Nephron (organoid): ENCODE measurements at regions not wholly inside any gene's neighbourhood (a gene's known extent, or its start where the extent isn't known, plus 50 kb on each side); places are given as distances from the start of the nearest gene placed in this dataset.

Experiments used
- H3K27ac Mint-ChIP-seq, 3 experiments: 2 replicates each; pipeline ENCODE4 v1.8.0; 2020; ENCODE audit warnings: mixed read lengths in 3 of 3, mild to moderate bottlenecking in 2 of 3, moderate library complexity in 1 of 3
- H3K27me3 Mint-ChIP-seq: 2 replicates; pipeline ENCODE4 v1.8.0; 2021; ENCODE audit warnings: low read depth, mild to moderate bottlenecking, moderate library complexity, mixed read lengths
- H3K36me3 Mint-ChIP-seq: 2 replicates; pipeline ENCODE4 v1.8.0; 2020; ENCODE audit warnings: low read depth, mixed read lengths
- H3K4me1 Mint-ChIP-seq: 2 replicates; pipeline ENCODE4 v1.8.0; 2020; ENCODE audit warnings: mixed read lengths
- H3K4me3 Mint-ChIP-seq, 3 experiments: 2 replicates each; pipeline ENCODE4 v1.8.0; 2020; ENCODE audit warnings: mild to moderate bottlenecking in 3 of 3, mixed read lengths in 3 of 3, moderate library complexity in 2 of 3
- H3K9me3 Mint-ChIP-seq: 2 replicates; pipeline ENCODE4 v1.8.0; 2020; ENCODE audit warnings: mixed read lengths
- TF ChIP-seq, protein P1 (sequence below), 3 experiments: fragments of 200-600 bp; sonication (generic); IDR thresholded peaks; one replicate each; pipeline ENCODE4 v1.5.0; 2021; ENCODE audit warnings: antibody characterized with exemption in 3 of 3; ENCODE audit not compliant: unreplicated experiment in 3 of 3

DNA sequence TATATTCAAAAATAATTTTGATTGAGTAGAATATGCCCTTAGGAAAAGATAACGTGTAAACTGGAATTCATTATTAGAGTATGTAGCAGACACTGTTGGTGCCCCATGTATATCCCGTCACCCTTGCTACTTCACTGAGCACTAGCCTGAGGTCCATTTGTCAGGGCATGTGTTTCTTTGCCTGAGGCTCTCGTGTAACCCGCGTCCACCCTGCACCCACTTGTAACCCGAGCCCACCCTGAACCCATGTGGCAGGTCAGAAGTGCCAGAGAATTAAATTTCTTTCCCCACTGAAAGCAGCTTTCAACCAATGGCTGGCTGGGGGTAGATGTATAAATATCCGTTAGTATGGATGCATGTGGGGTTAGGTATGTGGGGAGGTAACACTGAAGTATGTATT, 474.2 kb upstream of the ZNF385D start:
- no peak overlapping the region for H3K27ac Mint-ChIP-seq
- H3K36me3 Mint-ChIP-seq, result no peaks in the 10 kb centered on the region
- no peak overlapping the region for H3K4me3 Mint-ChIP-seq
- H3K9me3 Mint-ChIP-seq, result no peaks in the 10 kb centered on the region
- no peaks in the 10 kb centered on the region for H3K27me3 Mint-ChIP-seq
- TF ChIP-seq, protein P1, sequence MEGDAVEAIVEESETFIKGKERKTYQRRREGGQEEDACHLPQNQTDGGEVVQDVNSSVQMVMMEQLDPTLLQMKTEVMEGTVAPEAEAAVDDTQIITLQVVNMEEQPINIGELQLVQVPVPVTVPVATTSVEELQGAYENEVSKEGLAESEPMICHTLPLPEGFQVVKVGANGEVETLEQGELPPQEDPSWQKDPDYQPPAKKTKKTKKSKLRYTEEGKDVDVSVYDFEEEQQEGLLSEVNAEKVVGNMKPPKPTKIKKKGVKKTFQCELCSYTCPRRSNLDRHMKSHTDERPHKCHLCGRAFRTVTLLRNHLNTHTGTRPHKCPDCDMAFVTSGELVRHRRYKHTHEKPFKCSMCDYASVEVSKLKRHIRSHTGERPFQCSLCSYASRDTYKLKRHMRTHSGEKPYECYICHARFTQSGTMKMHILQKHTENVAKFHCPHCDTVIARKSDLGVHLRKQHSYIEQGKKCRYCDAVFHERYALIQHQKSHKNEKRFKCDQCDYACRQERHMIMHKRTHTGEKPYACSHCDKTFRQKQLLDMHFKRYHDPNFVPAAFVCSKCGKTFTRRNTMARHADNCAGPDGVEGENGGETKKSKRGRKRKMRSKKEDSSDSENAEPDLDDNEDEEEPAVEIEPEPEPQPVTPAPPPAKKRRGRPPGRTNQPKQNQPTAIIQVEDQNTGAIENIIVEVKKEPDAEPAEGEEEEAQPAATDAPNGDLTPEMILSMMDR (IDR thresholded peaks at IDR 0.05; ENCODE audit: unreplicated experiment in 3 of 3), result no peak
- H3K4me1 Mint-ChIP-seq, result peaks cover 4% of the 10 kb centered on the region

DNA sequence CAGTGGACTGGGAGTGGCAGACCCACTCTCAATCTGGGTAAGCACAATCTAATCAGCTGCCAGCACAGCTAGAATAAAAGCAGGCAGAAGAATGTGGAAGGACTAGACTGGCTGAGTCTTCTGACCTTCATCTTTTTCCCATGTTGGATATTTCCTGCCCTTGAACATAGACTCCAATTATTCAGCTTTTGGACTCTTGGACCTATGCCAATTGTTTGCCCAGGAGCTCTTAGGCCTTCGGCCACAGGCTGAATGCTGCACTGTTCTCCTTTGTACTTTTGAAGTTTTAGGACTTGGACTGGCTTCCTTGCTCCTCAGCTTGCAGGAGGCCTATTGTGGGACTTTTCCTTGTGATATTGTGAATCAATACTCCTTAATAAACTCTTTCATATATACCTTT, 477.7 kb upstream of the ZNF385D start:
- Mint-ChIP-seq H3K36me3 (no peaks in the 10 kb centered on the region), H3K4me1 (peaks cover 4% of the 10 kb centered on the region), H3K27ac (no peak overlapping the region), H3K9me3 (no peaks in the 10 kb centered on the region), H3K4me3 (no peak overlapping the region), H3K27me3 (no peaks in the 10 kb centered on the region)
- TF ChIP-seq, protein P1 (IDR thresholded peaks at IDR 0.05; ENCODE audit: unreplicated experiment in 3 of 3), result no peak

DNA sequence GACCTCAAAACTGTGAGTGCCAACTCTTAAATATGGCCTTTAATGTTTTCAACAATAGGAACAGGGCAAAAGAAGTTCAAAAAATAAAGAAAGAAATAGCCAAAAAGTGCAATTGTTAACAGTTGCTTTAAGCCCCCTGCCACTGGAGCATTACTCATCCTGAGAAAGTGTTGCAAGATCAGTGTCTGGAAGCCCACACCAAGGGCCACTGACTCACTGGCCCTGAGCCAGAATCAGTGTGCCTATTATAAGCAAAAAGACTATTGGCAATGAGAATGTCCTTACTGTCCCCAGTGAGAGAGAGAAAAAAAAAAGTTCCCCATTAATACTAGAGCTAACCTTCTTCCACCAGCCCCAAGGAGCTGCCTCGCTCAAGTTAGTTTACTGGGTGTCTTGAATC, 480.1 kb upstream of the ZNF385D start:
- H3K27me3 Mint-ChIP-seq, result no peaks in the 10 kb centered on the region
- TF ChIP-seq, protein P1 (IDR thresholded peaks at IDR 0.05; ENCODE audit: unreplicated experiment in 3 of 3), result no peak
- no peaks in the 10 kb centered on the region for H3K36me3 Mint-ChIP-seq
- H3K4me1 Mint-ChIP-seq, result no peaks in the 10 kb centered on the region
- H3K4me3 Mint-ChIP-seq, result no peak overlapping the region
- no peak overlapping the region for H3K27ac Mint-ChIP-seq
- H3K9me3 Mint-ChIP-seq, result no peaks in the 10 kb centered on the region

DNA sequence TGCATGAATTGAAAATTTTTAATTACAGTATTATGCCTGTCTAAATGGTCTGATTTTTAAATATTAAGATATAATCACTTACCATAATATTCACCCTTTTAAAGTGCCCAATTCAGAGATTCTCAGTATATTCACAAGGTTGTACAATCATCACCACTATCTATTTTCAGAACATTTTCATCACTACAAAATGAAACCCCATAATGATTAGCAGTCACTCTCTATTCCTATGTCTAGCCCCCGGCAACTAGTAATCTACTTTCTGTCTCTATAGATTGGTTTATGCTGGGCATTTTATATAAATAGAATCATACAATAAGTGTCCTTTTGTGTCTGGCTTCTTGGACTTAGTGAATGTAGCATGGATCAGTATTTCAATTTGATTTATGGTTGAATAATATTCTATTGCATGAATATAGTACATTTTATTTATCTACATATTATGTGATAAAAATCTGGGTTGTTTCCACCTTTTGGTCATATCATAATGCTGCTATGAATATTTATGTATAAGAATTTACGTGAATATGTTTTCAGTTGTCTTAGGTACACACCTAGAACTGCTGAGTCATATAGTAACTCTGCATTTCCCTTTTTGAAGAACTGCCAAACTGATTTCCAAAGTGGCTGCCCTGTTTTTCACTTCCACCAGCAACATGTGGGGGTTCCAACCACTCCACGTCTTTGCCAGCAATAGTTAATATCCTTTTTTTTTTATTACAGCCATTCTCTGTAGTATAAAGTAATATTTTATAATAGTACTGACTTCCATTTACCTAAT, 485.7 kb upstream of the ZNF385D start:
- TF ChIP-seq, protein P1 (IDR thresholded peaks at IDR 0.05; ENCODE audit: unreplicated experiment in 3 of 3), result no peak
- no peak overlapping the region for H3K4me3 Mint-ChIP-seq
- H3K4me1 Mint-ChIP-seq, result no peaks in the 10 kb centered on the region
- H3K36me3 Mint-ChIP-seq, result no peaks in the 10 kb centered on the region
- peaks cover 3% of the 10 kb centered on the region for H3K27me3 Mint-ChIP-seq
- H3K9me3 Mint-ChIP-seq, result no peaks in the 10 kb centered on the region
- H3K27ac Mint-ChIP-seq, result no peak overlapping the region

DNA sequence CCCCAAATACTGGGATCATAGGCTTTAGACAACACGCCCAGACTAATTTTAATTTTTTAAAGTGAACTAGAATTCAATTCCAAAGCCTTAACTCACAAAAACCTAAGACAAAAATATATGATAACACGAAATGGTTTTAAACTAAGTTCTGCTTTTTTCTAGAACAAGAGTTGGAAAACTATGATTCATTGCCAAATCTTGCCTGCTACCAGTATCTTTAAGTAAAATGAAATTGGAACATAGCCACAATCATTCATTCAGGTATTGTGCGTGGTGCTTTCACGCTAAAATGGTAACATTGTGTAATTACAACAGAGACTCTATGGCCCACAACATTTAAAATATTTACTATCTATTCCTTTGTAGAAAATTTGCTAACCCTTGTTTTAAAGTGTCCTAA, 488.0 kb upstream of the ZNF385D start:
- Mint-ChIP-seq H3K27me3 (peaks cover 3% of the 10 kb centered on the region), H3K36me3 (no peaks in the 10 kb centered on the region), H3K4me3 (no peak overlapping the region), H3K9me3 (no peaks in the 10 kb centered on the region), H3K4me1 (no peaks in the 10 kb centered on the region), H3K27ac (no peak overlapping the region)
- TF ChIP-seq, protein P1 (IDR thresholded peaks at IDR 0.05; ENCODE audit: unreplicated experiment in 3 of 3), result no peak

DNA sequence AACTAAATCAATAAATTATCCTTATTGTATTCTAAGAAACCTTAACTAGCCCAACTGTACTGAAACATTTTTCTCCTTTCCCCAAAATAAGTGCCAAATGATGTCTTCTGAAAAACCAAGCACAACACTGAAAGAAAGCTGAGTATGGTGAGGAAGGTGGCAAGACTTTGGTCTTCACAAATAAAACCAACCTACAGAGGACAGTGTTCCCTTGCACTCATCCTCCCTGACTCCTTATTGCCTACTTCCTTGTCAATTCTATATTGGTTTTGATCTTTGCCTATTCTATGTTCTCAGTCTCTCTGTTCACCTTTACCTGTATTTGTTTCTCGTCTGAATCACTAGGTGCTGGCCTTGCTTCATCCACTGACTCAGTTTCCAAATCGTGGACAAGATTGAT, 490.1 kb upstream of the ZNF385D start:
- no peak overlapping the region for H3K27ac Mint-ChIP-seq
- H3K27me3 Mint-ChIP-seq, result peaks cover 3% of the 10 kb centered on the region
- no peaks in the 10 kb centered on the region for H3K9me3 Mint-ChIP-seq
- no peaks in the 10 kb centered on the region for H3K4me1 Mint-ChIP-seq
- H3K36me3 Mint-ChIP-seq, result no peaks in the 10 kb centered on the region
- H3K4me3 Mint-ChIP-seq, result no peak overlapping the region
- TF ChIP-seq, protein P1 (IDR thresholded peaks at IDR 0.05; ENCODE audit: unreplicated experiment in 3 of 3), result no peak
